Heart right ventricle (tissue), 16 donors: ENCODE measurements at regions not wholly inside any gene's neighbourhood (a gene's known extent, or its start where the extent isn't known, plus 50 kb on each side); places are given as distances from the start of the nearest gene placed in this dataset.

ENCODE experiments used
- ATAC-seq, 8 donors: fragments of 200-7000 bp; cut with Tn5 transposase; one replicate each; pipeline ENCODE4 v1.9.1; 2020; ENCODE audit warnings: mild to moderate bottlenecking in 8 of 8, moderate library complexity in 8 of 8, moderate number of reproducible peaks in 1 of 8
- DNase-seq, 2 donors: peaks; one replicate each; pipeline ENCODE4 v3.0.0-alpha.2; 2020
- H3K27ac ChIP-seq, 10 donors: fragments of 200-600 bp; sonication (generic) in 2 of 10; one replicate each; pipeline versions ENCODE4 v1.5.0 to v1.8.0; 2020 to 2022; ENCODE audit warnings: mild to moderate bottlenecking in 3 of 10
- H3K27me3 ChIP-seq, 7 donors: fragments of 200-600 bp; one replicate each; pipeline ENCODE4 v1.8.0; 2021 to 2022; ENCODE audit warnings: mild to moderate bottlenecking in 2 of 7
- H3K36me3 ChIP-seq, 9 donors: fragments of 200-600 bp; sonication (generic) in 1 of 9; one replicate each; pipeline versions ENCODE4 v1.5.0 to v1.8.0; 2020 to 2022; ENCODE audit warnings: mild to moderate bottlenecking in 2 of 9
- H3K4me1 ChIP-seq, 9 donors: fragments of 200-600 bp; sonication (generic) in 1 of 9; one replicate each; pipeline versions ENCODE4 v1.5.0 to v1.8.0; 2020 to 2022; ENCODE audit warnings: mild to moderate bottlenecking in 4 of 9
- H3K4me3 ChIP-seq, 10 donors: fragments of 200-600 bp; sonication (generic) in 2 of 10; one replicate each; pipeline versions ENCODE4 v1.5.0 to v1.8.0; 2020 to 2022; ENCODE audit warnings: mild to moderate bottlenecking in 7 of 10, moderate library complexity in 2 of 10
- H3K9me3 ChIP-seq, 11 donors: fragments of 200-600 bp in 10 of 11; sonication (generic) in 2 of 11; one replicate each; pipeline versions ENCODE4 v1.5.0 to v1.8.0; 2013 to 2022; ENCODE audit warnings: mild to moderate bottlenecking in 2 of 11, control low read depth in 1 of 11, moderate library complexity in 1 of 11
- CTCF ChIP-seq, 9 donors: fragments of 200-600 bp; sonication (generic) in 2 of 9; IDR thresholded peaks; one replicate each; pipeline versions ENCODE4 v1.5.0 to v1.8.0; 2021 to 2022; ENCODE audit warnings: antibody characterized with exemption in 9 of 9, mild to moderate bottlenecking in 5 of 9, moderate library complexity in 1 of 9
- WGBS, 2 donors: extraction: QIAGEN DNeasy Blood & Tissue Kit; methylation state at CpG; one replicate each; pipeline ENCODE4 v1.1.7; 2013; ENCODE audit warnings: inconsistent platforms in 1 of 2; 5-methylcytosine and 5-hydroxymethylcytosine counted together
- intact Hi-C, 10 donors: fragments of 100-400 bp; cut with DNase I; formaldehyde crosslinking; loops; one replicate each; pipeline versions ENCODE4 v1.11.1 to v1.14.2; 2022
- donor health status: Arrhythmogenic right ventricular cardiomyopathy.
- donor health status: ischemic (EF 13 %, LVEDD 7.1; RV severe dilation, severe dysfunction).
- donor health status: healthy with polysubstance abuse.
- donor health status: DM: no; HTN: yes; CAD: no.
- donor health status: DM: no; HTN: no; CAD: no.
- donor health status: ischemic (EF 25% LVEDD 6.9; RV normal size, moderate dysfunction).
- donor health status: ischemic (EF 25% LVEDD 5.7; RV mildly dilated, moderate dysfunction).
- donor health status: healthy.
- donor health status: DM: yes; HTN: yes; CAD: no.
- donor health status: Ischemic cardiomyopathy.
- donor health status: ischemic (EF 35%, LVEDD 5.7; RV mildly dilated, moderate dysfunction).
- donor health status: nonischemic (EF 11% LVEDD 7.7; RV severe dilation, severe dysfunction).
- donor health status: DM: yes; HTN: yes; CAD: no.
- donor health status: PGD.
- donor health status: ischemic (EF 29% LVEDD 5.4; RV normal size, mild dysfunction).
- donor health status: nonischemic (EF 23%, LVEDD 6.1; RV moderate dilation, normal function).

- no peak for TF ChIP-seq CTCF (IDR thresholded peaks at IDR 0.05)
- Histone ChIP-seq H3K4me1 (peaks cover 0 to 9% (median 0%) of the 10 kb centered on the region in 9 donors), H3K36me3 (no peaks in the 10 kb centered on the region), H3K27ac (no peak overlapping the region), H3K4me3 (no peak overlapping the region), H3K27me3 (peaks cover 0 to 31% (median 14%) of the 10 kb centered on the region in 7 donors), H3K9me3 (no peaks in the 10 kb centered on the region)
- DNase-seq (no peak), ATAC-seq (no peak)
- intact Hi-C loops, result no loop called here
- 71 to 75% methylated on average over 12 of the region's 12 CpGs for WGBS, 2 donors
Observed at GRCh38 chr10:128709686-128710085, 583.5 kb upstream of the MKI67 start.

- DNase-seq, result no peak
Observed at GRCh38 chr10:128710098-128710797, 584.0 kb upstream of the MKI67 start.

GRCh38 chr10:128710798-128711183 lies 584.6 kb upstream of the MKI67 start:
- H3K27me3 ChIP-seq, result peaks cover 0 to 34% (median 14%) of the 10 kb centered on the region in 7 donors
- no peak overlapping the region for H3K4me3 ChIP-seq
- intact Hi-C loops, result no loop called here
- H3K27ac ChIP-seq, result no peak overlapping the region
- ATAC-seq, result no peak
- no peaks in the 10 kb centered on the region for H3K36me3 ChIP-seq
- H3K4me1 ChIP-seq, result peaks cover 0 to 12% (median 0%) of the 10 kb centered on the region in 9 donors
- TF ChIP-seq CTCF (IDR thresholded peaks at IDR 0.05), result no peak
- H3K9me3 ChIP-seq, result no peaks in the 10 kb centered on the region
- WGBS, 2 donors, result 72 to 77% methylated on average over 8 of the region's 8 CpGs
- DNase-seq, result no peak

More at GRCh38 chr10:128710098-128710797, 584.0 kb upstream of the MKI67 start:
- WGBS, 2 donors, result 30 to 37% methylated on average over 49 of the region's 49 CpGs
- Histone ChIP-seq H3K9me3 (no peaks in the 10 kb centered on the region), H3K36me3 (no peaks in the 10 kb centered on the region), H3K27ac (no peak overlapping the region), H3K4me3 (no peak overlapping the region), H3K4me1 (peaks cover 0 to 12% (median 0%) of the 10 kb centered on the region in 9 donors), H3K27me3 (peaks cover 0 to 33% (median 14%) of the 10 kb centered on the region in 7 donors)
- TF ChIP-seq CTCF (IDR thresholded peaks at IDR 0.05), result no peak
- peak in 2 of 8 donors; percentile 20 to 53 for ATAC-seq
- intact Hi-C loops, result no loop called here

- intact Hi-C loops, result no loop called here
- Histone ChIP-seq H3K4me3 (no peak overlapping the region), H3K27ac (no peak overlapping the region), H3K4me1 (peaks cover 0 to 12% (median 0%) of the 10 kb centered on the region in 9 donors), H3K9me3 (no peaks in the 10 kb centered on the region), H3K27me3 (peaks cover 0 to 29% (median 14%) of the 10 kb centered on the region in 7 donors), H3K36me3 (no peaks in the 10 kb centered on the region)
- no peak for TF ChIP-seq CTCF (IDR thresholded peaks at IDR 0.05)
- no peak for ATAC-seq
- WGBS, 2 donors, result 92 to 95% methylated on average over 9 of the region's 9 CpGs
- DNase-seq, result no peak
Observed at GRCh38 chr10:128711806-128712205, 585.6 kb upstream of the MKI67 start.
